NK-92 treated with Interleukin-12 subunit alpha and Interleukin-12 subunit beta, amount 100 ng/mL, for 24 hours (cell line): ENCODE measurements at regions not wholly inside any gene's neighbourhood (a gene's known extent, or its start where the extent isn't known, plus 50 kb on each side); places are given as distances from the start of the nearest gene placed in this dataset.

Experiments
- DNase-seq: peaks from one replicate; lab custom pipeline; 2025; lab: John Stamatoyannopoulos, UW

DNA sequence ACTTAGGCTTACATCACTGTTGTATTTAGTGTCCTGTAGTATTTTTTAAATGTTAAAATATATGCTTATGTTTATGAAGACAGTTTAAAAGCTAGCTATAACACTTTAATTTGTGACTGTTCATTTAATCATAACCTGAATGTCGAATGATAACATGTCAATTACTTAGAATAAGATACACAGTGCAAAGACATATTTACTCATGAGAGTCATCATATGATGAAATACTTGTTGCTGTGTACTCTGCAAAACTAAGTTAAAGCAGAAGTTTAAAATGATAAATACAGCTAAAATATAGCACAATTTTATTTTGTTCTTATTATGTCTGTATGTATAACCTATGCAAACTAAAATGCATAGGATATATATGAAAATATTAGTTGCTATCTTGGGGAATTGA is 497.4 kb downstream of the FSCB start:
- DNase-seq, result no peak

DNA sequence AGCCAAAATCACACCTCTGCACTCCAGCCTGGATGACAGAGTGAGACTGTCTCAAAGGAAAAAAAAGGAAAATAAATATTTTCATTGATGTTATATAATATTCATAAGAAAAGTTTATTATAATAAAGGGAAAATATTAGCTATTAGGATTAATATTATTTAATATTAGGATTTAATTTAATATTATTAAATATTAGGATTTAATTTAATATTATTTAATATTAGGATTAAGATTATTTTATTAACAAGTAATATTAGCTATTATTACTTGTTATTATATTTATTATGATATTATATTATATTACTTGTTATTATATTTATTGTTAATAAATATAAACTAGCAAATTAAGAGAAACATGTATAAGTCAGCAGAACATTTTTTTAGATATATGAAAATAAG is 518.1 kb downstream of the FSCB start:
- DNase-seq, result no peak

DNA sequence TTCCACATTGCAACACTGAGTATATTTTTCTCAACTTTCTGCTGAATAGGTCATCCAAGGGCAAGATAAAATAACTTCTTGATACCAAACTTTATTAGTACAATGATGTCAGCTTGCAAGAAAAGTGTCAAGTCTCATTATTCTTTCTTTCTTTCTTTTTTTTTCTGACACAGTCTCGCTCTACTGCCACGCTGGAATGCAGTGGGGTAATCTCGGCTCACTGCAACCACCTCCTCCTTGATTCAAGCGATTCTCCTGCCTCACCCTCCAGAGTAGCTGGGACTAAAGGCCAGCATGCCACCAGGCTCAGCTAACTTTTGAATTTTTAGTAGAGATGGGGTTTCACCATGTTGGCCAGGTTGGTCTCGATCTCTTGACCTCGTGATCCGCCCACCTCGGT is 523.4 kb downstream of the FSCB start:
- DNase-seq, result no peak

DNA sequence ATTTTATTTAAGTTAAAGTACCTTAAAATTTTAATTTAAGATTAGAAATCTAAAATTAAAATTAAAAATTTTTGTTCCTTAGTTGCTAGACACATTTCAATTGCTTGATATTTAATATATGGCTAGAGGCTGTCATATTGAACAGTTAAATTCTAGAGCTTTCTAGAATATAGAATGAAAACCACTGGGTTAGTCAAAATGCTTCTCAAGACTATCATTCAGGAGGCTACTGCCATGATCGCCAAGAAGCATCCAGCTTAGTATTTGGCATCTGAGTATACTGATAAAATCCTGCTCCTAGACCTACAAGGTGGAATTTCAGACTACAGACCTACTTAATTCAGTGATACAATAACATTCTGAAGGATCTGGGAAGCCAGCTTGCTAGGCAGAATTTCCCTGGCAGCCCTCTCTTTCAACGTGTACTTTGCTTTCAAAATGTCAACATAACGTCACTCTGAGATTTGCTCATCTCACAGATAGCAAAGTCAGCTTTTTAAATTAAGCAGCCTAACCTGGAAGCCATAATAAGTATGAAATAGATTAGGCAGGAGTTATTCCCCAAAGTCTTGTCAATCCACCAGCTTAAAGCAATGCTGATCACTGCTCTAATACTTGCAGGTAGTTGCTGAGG is 525.8 kb downstream of the FSCB start:
- no peak for DNase-seq

DNA sequence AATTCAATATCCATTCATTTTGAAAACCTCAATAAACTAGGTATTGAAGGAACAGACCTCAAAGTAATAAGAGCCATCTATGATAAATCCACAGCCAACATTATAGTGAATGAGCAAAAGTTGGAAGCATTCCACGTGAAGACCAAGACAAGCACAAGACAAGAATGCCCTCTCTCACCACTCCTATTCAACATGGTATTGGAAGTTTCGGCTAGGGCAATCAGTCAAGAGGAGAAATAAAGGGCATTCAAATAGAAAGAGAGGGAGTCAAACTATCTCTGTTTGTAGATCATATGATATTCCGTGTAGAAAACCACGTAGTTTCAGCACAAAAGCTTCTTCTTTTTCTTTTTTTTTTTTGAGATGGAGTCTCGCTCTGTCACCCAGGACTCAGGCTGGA is 550.3 kb downstream of the FSCB start:
- no peak for DNase-seq

DNA sequence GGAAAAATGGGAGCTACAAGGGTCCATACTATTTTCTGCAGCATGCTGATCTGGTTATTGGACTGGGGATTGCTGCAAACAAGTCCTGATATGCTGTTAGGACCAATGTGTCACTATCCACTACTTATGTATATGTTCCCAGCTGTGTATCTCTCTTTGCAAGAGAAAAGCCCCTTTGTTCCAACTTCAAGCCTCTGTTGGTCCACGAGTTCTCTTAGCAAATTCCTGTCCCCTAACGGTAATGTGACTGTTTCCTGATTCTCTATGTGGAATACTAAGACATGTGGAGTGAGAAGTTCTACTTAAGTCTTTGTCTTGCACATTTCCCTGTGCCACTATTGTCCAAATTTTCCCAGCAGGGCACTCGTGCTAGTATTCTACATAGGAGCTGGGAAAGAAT is 557.7 kb downstream of the FSCB start:
- no peak for DNase-seq

DNA sequence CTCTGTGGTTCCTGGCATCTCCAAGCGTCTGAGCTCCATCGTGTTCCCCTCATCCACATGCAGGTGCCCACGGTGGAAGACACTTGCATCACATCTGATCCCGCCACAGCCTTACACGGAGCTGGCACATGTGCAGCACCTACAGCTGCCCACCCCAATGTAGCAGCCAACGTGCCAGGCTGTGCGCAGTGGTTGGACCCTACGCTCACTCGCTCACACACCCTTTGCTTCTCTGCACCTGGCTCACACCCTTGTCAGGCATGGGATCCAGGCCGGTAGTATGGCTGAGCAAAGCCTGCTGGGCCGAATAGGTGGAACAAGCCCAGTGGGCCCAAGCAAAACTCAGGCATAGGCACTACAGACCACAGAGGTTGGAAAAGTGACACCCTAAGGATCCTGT is 567.2 kb downstream of the FSCB start:
- DNase-seq, result no peak

DNA sequence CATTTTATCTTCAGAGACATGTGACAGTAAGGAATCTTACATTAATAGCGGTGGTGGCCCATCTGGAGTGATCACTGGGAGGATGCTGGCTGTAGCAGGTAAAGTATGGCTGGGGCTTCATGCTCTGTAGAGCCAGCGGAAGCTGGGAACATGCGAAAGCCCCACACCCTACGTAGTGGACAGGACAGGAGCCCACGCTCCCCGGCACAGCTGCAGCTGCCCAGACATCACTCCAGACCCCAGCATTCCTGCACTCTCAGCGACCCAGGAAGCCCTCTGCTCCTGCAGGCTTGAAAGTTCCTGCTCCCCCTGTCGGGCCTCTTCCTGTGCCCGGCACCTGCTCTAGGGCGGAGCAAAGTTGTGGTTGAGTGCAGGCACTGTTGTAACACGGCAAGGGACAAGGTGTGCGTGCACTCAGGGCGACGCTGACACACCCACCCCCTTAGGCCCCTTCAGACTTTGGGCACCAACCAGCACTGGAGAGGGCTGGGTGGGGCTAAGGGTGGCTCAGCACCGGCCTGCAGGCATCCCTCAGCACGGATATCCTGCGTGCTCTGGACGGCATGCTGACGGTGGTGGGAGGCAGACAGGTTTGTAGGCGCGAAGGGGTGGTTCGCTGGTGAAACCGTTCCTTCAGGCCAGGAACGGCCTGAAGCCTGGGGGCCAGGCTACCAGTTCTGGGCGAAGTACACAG is 568.3 kb downstream of the FSCB start:
- no peak for DNase-seq

DNA sequence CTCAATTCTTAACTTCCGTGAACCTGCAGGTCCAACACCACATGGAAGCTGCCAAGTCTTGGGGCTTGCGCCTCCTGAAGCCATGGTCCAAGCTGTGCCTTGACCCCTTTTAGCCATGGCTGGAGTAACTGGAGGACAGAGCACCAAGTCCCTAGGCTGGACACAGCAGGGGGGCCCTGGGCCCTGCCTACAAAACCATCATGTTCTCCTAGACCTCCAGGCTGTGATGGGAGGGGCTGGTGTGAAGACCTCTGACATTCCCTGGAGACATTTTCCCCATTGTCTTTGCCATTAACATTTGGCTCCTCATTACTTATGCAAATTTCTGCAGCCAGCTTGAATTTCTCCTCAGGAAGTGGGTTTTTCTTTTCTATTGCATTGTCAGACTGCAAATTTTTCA is 570.1 kb downstream of the FSCB start:
- no peak for DNase-seq

DNA sequence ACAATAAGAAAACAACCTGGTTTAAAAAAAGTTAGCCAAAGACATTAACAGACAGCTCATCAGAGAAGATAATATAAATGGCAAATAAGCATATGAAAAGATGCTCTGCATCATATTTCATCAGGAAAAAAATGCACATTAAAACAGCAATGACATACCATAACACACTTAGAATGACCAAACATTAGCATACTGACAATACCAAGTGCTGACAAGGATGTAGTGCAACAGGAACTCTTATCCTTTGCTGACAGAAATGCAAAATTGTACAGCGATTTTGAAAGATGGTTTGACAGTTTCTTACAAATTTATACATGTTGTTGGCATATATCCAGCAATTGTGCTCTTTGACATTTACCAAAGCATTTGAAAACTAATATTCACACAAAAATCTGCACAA is 573.0 kb downstream of the FSCB start:
- DNase-seq, result no peak

DNA sequence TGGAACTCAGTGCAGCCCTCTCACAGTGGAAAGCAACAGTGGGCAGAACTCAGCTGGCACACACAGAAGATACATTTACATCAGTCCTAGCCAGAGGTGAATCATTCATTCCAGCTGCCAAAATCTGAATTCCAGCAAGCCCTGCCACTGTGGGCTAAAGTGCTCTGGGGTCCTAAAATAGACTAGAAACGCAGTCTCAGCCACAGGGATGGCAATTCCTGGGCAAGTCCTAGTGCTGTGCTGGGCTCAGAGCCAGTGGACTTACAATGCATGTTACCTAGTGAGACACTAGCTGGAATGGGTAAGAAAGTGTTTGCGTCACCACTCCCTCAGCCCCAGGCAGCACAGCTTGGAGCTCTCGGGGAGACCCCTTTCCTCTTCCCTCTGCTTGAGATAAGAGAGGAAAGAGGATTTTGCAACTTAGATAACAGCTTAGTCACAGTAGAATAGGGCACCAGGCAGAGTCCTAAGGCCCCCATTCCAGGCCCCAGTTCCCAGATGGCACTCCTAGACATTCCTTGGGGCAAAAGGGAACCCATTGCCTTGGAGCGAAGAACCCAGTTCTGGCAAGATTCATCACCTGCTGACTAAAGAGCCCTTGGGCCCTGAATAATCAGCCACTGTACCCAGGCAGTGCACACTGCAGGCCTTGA is 592.9 kb downstream of the FSCB start:
- no peak for DNase-seq

DNA sequence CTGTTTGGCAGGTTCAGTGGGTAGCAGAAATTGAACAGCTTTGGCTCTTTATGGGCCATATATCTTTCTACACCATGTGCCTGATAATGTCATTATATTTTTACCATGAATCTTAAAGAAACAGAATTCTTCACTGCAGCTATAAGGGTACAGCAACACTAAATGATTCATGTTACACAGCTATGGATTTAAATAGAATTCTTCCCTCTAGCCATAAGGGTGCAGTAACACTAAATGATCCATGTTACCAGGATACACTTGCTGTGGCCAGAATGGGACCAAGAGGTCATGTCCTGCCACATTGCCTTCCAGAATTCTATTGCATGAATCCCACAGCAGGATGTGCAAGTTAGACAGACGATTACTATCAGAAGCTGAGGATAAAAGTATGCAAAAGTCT is 603.9 kb downstream of the FSCB start:
- DNase-seq, result no peak

DNA sequence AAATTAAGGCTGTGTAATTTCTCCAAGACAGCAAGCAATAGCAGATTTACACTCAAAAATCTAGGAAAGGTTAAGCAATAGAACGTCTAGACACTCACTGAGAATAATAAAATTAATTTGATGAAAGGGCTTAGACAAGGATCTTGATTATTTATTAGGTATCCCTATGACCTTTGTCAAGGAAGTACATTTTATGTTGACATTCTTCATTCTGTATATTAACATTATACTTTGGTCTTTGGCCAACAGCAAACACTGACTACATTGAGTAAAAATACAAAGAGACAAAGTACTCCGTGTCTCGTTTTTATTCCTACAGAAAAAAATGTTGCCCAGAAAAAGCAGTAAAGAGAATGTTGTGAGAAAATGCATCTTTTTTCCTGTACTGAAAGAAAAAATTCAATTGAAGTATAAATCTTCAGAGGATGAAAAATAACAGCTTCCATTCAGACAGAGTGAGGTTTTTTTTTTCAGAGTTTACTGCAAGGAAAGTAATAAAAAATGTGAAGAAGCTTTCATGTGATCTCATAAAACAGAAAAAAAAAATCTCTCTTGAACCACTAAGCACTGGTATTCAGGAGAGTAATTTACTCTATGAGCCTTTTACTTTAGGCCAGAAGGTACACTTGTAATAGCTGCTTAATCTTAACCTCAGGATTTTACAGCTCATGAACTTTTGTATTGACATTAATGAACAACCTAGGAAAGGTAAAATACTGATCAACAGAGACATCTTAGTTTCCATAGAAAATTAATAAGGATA is 605.0 kb downstream of the FSCB start:
- no peak for DNase-seq

DNA sequence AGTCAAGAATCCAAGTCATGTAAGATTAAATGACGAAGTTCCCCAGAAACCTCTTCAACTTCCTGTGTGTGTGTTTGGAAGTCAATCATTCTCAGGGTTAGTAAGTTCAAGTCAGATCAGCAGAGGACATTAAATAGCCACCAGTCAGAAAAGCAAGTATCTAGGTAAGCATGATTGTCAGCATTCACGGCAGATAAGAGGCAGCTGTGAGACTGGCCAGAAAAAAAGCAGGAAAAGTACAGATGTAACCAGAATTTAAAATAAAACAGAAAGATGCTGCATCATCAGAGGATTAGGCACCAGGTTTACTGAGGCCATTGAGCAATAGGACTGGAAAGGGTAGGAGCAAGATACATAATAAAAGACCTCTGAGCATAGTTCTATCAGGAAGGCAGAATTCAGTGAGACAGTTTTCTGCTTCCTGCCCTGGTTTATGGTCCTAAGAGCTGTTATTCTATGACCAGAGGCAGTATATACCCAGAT is 606.9 kb downstream of the FSCB start:
- DNase-seq, result no peak

DNA sequence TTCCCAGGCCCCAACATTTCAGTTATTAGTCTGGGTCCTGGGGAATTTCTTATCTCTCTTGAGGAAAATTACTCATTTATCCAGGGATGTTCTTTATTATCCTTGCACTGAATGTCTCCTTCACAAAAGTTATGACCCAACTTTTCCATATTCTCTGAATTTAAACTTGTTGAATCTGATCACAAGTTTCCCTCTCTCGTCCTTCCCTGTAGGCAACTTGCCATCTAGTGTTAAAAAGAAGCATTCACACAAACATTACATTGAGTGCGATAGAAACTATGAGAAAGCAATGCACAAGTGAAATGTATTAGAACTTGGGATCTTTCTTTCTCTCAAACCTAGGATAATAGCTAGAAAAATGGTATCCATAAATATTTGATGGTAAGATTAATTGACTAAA is 608.4 kb downstream of the FSCB start:
- no peak for DNase-seq

DNA sequence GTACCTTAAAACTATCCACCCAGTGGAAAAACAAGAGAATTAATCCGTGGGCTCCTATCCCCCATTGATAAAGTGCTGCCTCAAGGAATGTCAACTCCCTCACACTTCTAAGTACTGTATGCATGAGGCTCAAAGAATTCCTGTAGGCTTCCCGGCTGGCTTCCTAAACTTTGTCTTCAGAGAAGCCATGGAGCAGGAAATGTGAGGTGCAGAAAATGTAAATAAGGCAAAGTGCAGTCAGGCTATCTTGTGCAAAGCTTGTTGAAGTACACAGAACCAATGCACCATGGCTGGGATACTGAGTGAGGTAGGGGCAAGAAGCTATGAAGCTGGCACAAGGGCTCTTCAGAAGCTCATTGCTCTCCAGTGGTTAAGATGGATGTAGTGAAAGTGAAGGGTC is 611.0 kb downstream of the FSCB start:
- DNase-seq, result no peak

DNA sequence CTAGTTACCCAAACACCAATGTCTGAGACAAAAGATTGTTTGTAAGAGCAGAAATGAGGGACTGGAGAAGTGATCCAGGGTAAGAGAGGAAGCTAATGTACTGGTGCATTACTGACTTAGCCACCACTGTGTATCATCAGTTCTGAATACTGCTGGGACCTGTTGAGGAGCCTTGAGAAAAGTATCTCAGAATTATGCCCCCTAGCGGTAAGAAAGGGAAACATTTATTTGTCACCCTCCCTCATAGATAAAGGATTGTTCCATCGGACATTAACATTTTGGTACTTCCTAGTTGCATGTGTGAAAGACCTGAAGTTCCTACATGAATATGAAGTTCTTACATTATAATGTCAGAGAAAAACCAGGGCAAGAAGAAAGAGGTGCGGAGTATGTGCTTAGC is 612.5 kb downstream of the FSCB start:
- DNase-seq, result no peak

DNA sequence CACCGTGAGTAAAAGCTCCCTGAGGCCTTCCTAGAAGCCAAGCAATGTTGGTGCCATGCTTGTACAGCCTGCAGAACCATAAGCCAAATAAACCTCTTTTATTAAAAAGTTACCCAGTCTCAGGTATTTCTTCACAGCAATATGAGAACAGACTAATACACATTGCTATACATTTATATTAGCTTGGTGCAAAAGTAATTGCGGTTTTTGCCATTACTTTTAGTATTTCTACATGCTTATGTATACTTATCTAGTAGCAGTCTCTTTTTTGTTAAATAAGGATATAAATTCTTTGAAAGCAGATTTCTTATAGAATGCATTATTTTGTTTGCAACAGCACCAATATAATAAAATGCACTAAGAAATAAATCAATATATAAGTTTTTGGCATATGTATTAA is 619.6 kb downstream of the FSCB start:
- no peak for DNase-seq

DNA sequence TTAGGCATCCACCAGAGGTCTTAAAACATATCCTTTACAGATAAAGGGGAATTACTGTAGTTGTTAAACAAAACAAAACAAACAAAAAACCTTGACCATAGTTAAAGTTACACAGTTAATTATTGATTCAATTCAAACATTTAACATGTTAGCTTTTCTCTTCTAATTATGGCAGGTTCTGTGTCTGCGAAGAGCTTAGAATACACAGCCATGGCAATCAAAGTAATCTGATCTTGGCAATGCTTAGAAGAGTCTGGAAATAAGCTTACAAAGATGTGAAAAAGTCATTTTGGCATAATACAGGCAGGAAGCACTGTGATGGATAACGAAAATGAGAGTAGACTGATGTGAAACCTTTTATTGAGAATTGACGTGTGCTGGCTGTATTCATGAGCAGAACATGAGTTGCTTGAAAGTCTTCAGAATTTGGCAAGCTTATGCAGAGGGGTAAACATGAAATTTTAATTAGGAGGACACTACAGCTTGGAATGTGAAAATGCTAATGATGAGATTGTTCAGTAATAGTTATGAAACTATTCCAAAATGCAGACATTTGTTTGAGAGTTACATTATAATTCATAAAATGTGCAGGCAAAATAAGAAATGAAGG is 629.6 kb downstream of the FSCB start:
- no peak for DNase-seq

DNA sequence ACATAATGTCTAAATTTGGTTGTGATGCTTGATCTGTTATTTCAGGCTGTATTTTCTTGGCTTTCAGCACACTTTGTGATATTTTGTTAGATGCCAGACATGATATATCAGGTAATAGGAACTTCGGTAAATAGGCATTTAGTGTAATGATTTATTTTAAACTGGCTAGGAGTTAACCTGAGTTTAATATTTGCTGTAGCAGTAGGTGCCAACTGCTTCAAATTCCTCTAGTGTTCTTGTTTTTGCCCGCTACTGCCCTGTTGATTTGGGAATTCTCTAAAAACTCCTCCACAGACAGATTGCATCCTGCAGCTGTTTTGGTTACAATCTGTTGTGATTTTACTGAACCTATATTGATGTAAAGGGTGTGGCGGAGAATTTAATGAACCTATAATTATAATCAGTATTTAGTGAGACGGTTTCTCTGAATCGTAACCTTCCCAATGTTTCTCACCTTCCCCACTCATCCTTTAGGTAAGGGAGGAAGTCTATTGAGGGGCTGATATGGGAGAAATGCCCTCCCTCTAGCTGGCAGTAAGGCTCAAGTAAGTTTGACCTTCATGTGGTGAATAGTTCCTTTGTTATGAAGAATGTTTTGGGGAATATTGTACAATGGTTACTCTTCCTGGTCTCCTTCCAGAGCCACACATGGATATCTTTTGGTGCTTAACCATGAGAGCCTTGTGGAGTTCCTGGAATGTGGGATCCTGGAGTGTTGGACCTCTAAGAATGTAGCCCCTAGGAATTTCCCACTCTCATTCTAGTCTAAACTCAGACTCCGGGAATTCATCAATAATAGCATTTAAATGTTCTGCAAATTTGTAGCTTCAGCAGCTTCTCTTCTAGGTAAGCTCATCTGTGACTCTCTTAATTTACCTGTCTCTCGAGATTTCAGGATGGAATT is 634.1 kb downstream of the FSCB start:
- no peak for DNase-seq

DNA sequence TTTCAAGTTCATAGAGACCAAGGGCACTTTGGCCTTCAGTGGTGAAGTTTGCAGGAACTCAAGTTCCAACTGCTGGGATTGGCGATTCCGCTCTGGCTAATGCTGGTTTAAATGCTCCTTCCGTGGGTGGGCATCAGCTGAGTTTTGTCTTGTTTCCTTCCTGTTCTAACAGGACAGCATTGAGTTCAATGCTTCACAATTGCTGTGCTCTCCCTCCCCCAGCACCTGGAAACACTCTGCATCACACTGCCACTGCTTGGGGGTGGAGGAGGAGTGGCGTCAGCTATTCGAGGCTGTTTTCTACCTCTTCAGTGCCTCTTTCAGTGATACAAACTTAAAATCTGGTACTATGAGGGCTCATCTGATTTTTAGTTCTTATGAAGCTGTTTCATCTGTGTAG is 634.9 kb downstream of the FSCB start:
- no peak for DNase-seq
